Upper lobe of left lung (tissue), 4 donors: ENCODE measurements at regions not wholly inside any gene's neighbourhood (a gene's known extent, or its start where the extent isn't known, plus 50 kb on each side); places are given as distances from the start of the nearest gene placed in this dataset.

Source experiments
- EP300 ChIP-seq, 4 donors: sonication (generic); formaldehyde crosslinking; IDR thresholded peaks; one replicate each; pipeline ENCODE4 v1.5.1; 2017; ENCODE audit warnings: antibody characterized with exemption in 4 of 4, control low read depth in 2 of 4
- TF ChIP-seq, protein P1 (sequence below), 6 experiments: fragments of 450-650 bp in 4 of 6; fragments of 200-600 bp in 2 of 6; sonication (generic) in 2 of 6; IDR thresholded peaks; one replicate each; pipeline ENCODE4 v1.5.1; 2016 to 2019; ENCODE audit warnings: antibody characterized with exemption in 6 of 6

DNA sequence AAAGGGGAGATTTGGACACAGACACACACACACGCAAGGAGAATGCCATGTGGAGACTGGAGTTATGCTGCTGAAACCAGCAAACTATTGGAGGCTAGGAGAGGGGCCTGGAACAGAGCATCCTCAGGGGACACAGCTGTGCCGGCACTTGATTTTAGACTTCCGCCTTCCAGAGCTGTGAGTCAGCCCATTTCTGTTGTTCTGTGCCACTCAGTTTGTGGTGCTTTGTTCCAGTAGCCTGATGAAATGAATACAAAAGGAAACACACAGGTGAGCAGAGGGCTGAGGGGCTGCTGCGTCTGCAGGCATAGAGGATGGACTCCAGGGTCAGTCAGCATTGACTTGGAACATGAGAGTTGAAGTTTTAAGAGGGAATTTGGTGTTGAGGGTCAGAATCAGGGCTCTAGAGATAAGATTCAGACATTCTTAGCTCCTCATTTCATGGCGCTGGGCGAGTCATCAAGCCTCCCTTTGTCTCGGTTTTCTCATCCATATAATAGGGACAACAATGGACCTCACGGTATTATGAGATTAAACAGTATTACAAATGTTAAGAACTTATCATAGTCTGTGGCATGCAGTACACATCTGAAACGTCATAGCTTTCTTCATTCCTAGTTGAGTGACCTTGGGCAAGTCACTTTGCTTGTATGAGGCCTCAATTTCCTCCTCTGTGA, 191.0 kb downstream of the MIAT start:
- TF ChIP-seq, protein P1, sequence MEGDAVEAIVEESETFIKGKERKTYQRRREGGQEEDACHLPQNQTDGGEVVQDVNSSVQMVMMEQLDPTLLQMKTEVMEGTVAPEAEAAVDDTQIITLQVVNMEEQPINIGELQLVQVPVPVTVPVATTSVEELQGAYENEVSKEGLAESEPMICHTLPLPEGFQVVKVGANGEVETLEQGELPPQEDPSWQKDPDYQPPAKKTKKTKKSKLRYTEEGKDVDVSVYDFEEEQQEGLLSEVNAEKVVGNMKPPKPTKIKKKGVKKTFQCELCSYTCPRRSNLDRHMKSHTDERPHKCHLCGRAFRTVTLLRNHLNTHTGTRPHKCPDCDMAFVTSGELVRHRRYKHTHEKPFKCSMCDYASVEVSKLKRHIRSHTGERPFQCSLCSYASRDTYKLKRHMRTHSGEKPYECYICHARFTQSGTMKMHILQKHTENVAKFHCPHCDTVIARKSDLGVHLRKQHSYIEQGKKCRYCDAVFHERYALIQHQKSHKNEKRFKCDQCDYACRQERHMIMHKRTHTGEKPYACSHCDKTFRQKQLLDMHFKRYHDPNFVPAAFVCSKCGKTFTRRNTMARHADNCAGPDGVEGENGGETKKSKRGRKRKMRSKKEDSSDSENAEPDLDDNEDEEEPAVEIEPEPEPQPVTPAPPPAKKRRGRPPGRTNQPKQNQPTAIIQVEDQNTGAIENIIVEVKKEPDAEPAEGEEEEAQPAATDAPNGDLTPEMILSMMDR (IDR thresholded peaks at IDR 0.05): no peak
- TF ChIP-seq EP300 (IDR thresholded peaks at IDR 0.05): no peak
